Astrocyte of the cerebellum (primary cell): ENCODE measurements at regions not wholly inside any gene's neighbourhood (a gene's known extent, or its start where the extent isn't known, plus 50 kb on each side); places are given as distances from the start of the nearest gene placed in this dataset.

ENCODE experiments used
- DNase-seq: peaks from one replicate; pipeline ENCODE4 v3.0.0-alpha.2; 2011; ENCODE audit warnings: low read depth
- H3K4me3 ChIP-seq: 2 replicates; pipeline ENCODE4 v1.5.1; 2011; ENCODE audit warnings: mild to moderate bottlenecking, low read depth, low read length, moderate library complexity
- in situ Hi-C: cut with HindIII; loops from 2 replicates; pipeline ENCODE4 v1.10.0; 2017; ENCODE audit warnings: low sequenced_read_pairs
- TF ChIP-seq, protein P1 (sequence below): IDR thresholded peaks from 2 replicates; pipeline ENCODE4 v1.5.1; 2012; ENCODE audit warnings: low read length, low read depth, moderate library complexity, mild to moderate bottlenecking; ENCODE audit errors: missing control alignments

DNA sequence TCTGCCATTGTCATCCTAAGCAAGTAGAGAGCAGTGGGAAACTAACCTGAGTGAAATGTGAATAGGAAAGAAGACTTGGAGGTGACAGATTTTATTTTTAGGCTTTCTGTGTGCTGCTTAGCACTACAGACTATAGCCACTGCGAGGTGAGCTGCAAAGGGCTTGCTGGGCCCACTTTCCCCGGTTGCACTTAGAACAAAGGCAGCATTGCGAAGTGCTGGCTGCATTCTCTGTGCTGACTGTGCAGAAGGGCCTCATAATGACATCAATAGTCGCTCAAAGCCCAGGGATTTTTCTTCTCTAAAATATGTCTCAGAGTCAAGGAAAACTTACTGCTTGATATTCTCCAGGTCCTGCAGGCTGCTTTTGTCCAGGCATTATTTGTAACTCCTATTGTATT is 592.1 kb downstream of the TDRD15 start:
- TF ChIP-seq, protein P1, sequence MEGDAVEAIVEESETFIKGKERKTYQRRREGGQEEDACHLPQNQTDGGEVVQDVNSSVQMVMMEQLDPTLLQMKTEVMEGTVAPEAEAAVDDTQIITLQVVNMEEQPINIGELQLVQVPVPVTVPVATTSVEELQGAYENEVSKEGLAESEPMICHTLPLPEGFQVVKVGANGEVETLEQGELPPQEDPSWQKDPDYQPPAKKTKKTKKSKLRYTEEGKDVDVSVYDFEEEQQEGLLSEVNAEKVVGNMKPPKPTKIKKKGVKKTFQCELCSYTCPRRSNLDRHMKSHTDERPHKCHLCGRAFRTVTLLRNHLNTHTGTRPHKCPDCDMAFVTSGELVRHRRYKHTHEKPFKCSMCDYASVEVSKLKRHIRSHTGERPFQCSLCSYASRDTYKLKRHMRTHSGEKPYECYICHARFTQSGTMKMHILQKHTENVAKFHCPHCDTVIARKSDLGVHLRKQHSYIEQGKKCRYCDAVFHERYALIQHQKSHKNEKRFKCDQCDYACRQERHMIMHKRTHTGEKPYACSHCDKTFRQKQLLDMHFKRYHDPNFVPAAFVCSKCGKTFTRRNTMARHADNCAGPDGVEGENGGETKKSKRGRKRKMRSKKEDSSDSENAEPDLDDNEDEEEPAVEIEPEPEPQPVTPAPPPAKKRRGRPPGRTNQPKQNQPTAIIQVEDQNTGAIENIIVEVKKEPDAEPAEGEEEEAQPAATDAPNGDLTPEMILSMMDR: no peak
- no peak for DNase-seq
- in situ Hi-C loops: no loop called here
- no peak overlapping the region for H3K4me3 ChIP-seq

DNA sequence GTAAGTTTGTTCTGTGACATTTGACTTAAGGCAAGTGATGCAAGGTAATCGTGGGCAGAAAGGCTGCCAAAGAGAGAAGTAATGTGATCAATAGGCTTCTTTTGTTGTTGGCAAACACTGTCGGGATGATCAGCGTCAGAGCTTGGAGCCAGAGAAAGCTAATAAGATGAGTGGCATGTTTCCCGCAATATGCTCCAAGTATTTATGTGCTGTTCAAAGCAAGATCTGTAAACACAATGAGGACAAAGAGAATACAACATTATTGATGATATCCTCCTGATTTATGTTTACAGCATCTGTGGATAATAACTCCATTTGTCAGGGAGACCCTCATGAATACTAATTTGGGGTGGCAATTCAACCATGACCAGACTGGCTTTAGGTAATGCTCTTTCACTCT is 603.3 kb downstream of the TDRD15 start:
- DNase-seq: no peak
- TF ChIP-seq, protein P1: no peak
- in situ Hi-C loops: no loop called here
- no peak overlapping the region for H3K4me3 ChIP-seq

DNA sequence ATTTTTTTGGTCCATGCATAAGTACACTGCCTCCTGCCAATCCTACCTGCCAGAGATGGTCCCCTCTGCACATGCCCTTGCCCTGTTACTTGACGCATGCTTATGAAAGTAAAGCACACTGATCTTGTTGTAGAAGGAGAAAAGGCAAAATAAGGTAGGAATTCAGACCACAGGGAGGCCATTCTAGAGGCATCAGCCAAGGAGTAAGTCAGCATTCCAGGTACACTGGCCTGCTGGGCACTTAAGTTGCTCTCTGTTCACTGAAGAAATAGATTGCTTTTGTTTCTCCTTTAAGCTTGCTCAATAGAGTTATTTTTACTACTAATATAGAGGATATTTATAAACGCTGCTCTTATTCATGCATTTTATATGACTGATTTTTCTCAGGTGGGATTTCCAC is 604.4 kb downstream of the TDRD15 start:
- TF ChIP-seq, protein P1: no peak
- in situ Hi-C loops: no loop called here
- no peak overlapping the region for H3K4me3 ChIP-seq
- DNase-seq: no peak

DNA sequence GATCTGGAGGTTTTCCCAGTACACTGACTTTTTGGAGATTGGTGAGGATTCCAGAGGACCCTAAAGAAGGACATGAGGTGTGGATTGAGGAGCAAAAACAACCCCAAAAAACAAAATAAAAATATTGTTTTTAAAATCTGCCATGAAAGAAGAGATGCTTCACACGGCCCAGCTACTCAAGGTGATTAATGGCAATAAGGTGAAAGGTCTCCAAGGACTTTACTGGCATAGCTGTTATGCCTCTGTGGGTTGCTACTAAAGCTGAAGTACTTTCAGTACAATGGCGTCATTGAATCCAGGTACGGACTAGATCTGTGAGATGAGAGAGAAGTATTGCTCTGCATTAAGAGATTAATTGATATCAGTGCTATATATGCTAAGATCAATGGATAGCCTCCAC is 606.4 kb downstream of the TDRD15 start:
- H3K4me3 ChIP-seq: no peak overlapping the region
- TF ChIP-seq, protein P1: no peak
- in situ Hi-C loops: no loop called here
- no peak for DNase-seq

DNA sequence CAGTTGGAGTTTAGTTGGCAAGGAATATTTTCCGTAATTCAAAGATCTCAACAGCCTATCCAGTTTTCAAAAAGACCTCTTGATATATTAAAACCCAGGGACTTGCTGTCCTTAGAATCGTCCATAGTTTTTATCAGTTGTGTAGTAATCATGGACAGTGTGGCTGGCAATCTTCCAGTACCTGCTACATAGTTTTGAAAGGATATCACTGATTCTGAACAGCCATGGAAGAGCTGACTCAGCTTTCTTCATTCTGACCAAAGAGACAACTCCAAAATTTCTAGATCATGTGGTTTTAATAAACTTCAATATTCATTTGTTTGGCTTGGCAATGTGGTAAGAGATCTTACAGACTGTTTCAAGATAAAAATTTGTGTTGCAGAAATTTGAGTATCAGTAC is 616.7 kb downstream of the TDRD15 start:
- no peak overlapping the region for H3K4me3 ChIP-seq
- in situ Hi-C loops: no loop called here
- TF ChIP-seq, protein P1: no peak
- no peak for DNase-seq

DNA sequence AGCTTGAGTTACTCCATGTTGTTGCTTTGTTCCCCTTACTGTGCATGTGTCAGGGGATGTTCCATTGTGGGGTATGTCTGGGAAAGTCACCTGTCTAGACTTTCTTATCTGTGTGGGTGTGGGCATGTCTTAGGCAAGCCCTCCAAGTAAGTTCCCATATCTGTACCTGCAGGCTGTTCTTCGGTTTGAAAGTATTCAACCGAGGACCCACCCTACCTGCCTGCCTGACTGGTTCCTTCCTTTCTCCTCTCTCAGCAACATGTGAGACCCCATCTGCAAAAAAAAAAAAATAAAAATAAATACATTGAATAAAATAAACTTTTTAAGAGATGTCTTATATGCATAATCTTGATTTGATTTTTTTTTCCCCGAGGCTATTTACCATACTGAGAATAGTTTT is 622.7 kb downstream of the TDRD15 start:
- in situ Hi-C loops: no loop called here
- no peak for DNase-seq
- H3K4me3 ChIP-seq: no peak overlapping the region
- TF ChIP-seq, protein P1: no peak

DNA sequence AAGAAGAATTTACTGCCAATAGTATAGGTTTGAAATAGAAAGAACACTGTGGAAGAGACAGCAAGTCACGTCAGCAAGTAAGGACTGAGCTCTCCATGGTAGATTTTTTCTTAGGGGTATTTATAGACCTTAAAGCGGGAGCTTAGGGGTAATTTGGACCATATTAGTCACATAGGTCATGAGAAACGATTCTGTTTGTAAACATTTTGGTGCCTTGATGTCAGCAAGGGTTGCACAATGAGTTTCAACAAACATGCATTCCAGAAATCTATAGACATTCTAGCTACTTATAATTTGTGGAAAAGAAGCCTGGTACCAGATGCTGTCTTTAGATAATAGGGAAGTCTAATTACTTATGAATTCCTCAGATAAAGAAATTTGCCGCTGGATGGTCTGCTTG is 624.7 kb downstream of the TDRD15 start:
- DNase-seq: no peak
- in situ Hi-C loops: no loop called here
- TF ChIP-seq, protein P1: no peak
- no peak overlapping the region for H3K4me3 ChIP-seq
